GM18511 (cell line): ENCODE measurements at regions not wholly inside any gene's neighbourhood (a gene's known extent, or its start where the extent isn't known, plus 50 kb on each side); places are given as distances from the start of the nearest gene placed in this dataset.

Experiments
- ATAC-seq: cut with Tn5 transposase; IDR thresholded peaks from one replicate; pipeline ENCODE4 v1.9.1; 2021; ENCODE audit warnings: mild to moderate bottlenecking, moderate library complexity; ENCODE audit not compliant: unreplicated experiment

DNA sequence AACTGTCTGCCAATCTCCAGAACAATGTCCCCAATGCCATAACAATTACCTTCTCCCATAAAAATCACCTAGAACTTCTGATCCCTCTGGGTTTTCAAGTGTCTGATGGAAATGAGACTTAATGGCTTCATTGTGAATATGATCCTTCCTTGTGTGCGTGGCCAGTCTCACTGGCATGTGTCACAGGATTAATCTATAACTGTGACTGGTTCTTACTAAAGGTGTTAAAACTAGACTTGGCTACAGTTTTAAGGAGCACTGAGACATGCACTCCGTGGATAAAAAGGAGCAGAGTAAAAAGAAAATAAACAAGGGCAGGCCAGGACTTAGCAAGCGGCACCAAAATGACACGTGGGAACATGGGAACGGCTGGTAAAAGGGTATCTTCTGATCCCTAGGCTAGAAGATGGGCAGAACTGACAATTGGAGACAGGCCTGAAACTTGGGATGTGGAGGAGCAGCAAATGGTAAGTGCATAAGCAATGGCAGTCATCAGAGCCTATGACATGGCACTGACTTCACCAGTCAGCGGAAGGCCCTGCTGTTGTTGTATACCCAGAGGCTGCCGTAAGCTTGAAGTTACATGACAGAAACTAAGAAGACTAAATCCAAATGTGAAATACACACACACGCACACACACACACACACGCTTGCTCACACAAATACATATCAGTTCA is 256.6 kb upstream of the NOCT start:
- no peak for ATAC-seq

GRCh38 chr4:138758196-138758595 is 257.4 kb upstream of the NOCT start:
- ATAC-seq: no peak

DNA sequence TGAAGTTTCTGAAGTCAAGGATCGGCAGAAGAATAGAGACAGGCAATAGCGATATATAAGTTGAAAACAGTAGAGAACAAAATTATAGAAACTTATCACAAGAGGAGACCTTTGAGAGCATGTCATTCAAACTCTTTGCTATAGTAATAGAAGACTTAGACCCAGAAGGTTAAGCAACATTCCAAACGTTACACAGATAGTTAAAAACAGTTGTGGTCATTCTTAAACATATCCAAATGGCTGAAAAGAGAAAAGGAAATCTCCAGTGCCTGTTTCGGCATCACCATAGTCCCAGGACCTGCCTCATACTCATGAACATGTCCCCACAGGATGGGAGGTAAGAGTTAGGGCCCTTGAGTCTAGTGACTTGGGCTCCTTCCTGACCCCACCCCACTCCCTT is 258.1 kb upstream of the NOCT start:
- no peak for ATAC-seq

- no peak for ATAC-seq
Measured at GRCh38 chr4:138756519-138756918, 259.1 kb upstream of the NOCT start.

- ATAC-seq: no peak
Measured at GRCh38 chr4:138751309-138751708, 264.3 kb upstream of the NOCT start.

DNA sequence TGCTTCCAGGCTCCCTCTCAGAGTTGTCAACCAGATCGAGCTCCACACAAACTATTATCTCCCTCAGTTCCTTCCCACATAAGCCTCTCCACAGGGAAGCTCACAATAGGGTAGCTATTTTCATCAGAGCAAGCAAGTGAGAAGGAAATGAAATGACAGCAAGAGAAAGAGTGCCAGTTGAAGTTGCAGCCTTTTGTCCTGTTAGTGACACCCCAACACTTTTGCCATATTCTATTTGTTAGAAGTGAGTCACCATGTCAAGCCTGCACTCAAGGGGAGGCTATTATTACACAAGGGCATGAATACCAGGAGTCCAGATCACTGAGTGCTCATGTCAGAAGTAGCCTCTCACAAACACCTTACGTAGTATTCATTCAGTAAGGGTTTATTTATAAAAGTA is 266.3 kb upstream of the NOCT start:
- no peak for ATAC-seq

- ATAC-seq: no peak
Measured at GRCh38 chr4:138741766-138742377, 273.7 kb upstream of the NOCT start.

GRCh38 chr4:138740816-138741745 is 274.5 kb upstream of the NOCT start:
- no peak for ATAC-seq

GRCh38 chr4:138736362-138736761 is 279.2 kb upstream of the NOCT start:
- no peak for ATAC-seq

- no peak for ATAC-seq
Measured at GRCh38 chr4:138734746-138735145, 280.8 kb upstream of the NOCT start.

- ATAC-seq: no peak
Measured at GRCh38 chr4:138728566-138728965, 287.0 kb upstream of the NOCT start.

DNA sequence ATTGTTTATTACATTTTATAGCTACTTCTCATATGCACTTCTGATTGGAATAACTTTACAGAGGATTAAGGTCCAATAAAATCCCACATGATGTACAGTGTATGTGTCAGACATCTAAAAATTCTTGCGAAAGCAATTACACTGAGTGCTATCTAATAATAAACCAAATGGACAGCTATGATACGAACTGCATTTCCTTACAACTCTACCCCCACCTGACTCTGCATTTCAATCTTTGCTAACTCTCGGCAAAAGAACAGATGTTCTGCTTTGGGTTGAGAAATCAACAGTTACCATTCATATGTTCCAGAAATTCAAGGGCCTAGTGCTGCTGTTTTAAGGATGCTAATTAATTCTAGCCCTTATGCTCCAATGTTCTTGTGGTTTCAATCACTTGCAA is 287.9 kb upstream of the NOCT start:
- ATAC-seq: no peak

DNA sequence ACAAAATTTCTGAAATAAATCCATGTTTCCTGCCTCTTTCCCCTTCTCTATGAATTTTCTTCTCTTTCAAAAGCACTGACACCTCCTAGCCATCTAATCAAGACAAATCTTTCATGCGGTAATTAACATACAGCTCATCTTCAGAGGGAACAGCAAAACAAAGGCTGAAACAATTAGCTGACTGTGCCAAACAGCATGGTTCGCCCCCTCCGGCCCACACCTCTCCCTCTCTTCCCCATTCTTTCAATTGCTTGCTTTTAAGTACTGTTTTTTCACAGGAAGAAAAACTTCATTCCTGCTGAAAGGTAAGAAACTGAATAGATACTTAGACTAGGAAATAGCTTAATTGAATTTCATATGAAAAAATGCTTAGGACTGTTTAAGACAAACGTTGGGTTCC is 291.1 kb upstream of the NOCT start:
- ATAC-seq: no peak

GRCh38 chr4:138716559-138717335 is 298.8 kb upstream of the NOCT start:
- no peak for ATAC-seq

DNA sequence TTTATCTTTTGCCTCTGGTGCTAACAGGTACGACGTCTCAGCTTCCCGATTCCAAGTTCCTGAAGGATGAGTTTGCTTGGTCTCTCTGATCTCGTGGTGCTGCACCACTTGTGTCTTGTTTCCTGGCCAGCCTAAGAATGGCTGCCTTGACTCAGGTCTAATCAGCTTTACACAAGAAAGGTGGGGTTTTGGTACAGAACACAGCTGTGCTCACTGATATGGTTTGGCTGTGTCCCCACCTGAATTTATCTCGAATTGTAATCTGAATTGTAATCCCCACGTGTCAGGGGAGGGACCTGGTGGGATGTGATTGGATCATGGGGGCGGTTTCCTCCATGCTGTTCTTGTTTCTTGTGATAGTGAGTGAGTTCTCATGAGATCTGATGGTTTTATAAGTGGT is 305.3 kb upstream of the NOCT start:
- no peak for ATAC-seq

GRCh38 chr4:138709859-138710258 is 305.7 kb upstream of the NOCT start:
- ATAC-seq: no peak

GRCh38 chr4:138707746-138708677 is 307.6 kb upstream of the NOCT start:
- ATAC-seq: no peak

DNA sequence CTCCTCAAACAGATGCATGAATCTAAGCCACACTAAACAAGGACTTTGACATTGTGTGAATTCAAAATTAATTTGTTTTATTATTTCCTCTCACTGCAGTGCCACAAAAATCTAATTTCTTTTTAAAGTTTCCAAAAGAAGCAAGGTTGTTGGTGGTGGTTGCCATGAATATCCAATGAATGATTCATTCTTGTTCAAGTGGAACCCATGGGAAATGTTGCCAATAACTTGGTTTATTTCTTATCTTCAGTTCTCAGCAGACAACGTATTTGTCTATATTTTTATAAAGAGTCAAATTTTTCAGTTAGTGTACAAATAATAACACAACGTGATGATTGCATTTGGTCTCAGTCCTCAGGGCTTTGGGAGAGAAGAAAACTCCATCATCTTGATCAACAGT is 309.4 kb upstream of the NOCT start:
- no peak for ATAC-seq

- no peak for ATAC-seq
Measured at GRCh38 chr4:138702190-138702824, 313.3 kb upstream of the NOCT start.

- ATAC-seq: no peak
Measured at GRCh38 chr4:138698641-138699040, 316.9 kb upstream of the NOCT start.
